Epithelial cell of esophagus (primary cell): ENCODE measurements at regions not wholly inside any gene's neighbourhood (a gene's known extent, or its start where the extent isn't known, plus 50 kb on each side); places are given as distances from the start of the nearest gene placed in this dataset.

Source experiments
- DNase-seq: peaks from one replicate; pipeline ENCODE4 v3.0.0; 2010; ENCODE audit warnings: low read depth
- H3K4me3 ChIP-seq: 2 replicates; pipeline ENCODE4 v1.5.1; 2011; ENCODE audit warnings: mild to moderate bottlenecking, low read length, control low read depth
- TF ChIP-seq, protein P1 (sequence below): IDR thresholded peaks from 2 replicates; pipeline ENCODE4 v1.5.1; 2011; ENCODE audit warnings: low read depth, mild to moderate bottlenecking, low read length, control low read depth, inconsistent platforms; ENCODE audit not compliant: insufficient read depth; ENCODE audit errors: missing control alignments

DNA sequence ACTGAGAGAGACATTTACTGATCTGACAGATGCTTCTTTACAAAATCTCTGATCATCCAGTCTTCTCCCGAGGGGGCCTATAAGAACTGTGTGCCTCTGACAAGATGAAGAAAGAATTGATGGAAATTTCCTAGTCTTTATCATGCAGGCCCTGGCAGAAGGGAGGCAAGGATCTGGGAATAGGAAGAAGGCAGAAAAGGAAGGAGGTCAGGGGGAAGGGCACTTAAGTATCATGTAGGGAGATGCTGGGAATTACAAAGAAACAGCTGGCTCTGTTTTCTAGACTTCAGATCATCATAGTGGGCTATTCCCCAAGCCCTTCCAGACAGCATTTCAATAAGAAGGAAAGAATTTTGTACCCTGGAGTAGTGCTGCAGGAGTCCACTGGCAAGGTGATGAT is 243.3 kb upstream of the MOCS1 start:
- no peak overlapping the region for H3K4me3 ChIP-seq
- DNase-seq = no peak
- TF ChIP-seq, protein P1, sequence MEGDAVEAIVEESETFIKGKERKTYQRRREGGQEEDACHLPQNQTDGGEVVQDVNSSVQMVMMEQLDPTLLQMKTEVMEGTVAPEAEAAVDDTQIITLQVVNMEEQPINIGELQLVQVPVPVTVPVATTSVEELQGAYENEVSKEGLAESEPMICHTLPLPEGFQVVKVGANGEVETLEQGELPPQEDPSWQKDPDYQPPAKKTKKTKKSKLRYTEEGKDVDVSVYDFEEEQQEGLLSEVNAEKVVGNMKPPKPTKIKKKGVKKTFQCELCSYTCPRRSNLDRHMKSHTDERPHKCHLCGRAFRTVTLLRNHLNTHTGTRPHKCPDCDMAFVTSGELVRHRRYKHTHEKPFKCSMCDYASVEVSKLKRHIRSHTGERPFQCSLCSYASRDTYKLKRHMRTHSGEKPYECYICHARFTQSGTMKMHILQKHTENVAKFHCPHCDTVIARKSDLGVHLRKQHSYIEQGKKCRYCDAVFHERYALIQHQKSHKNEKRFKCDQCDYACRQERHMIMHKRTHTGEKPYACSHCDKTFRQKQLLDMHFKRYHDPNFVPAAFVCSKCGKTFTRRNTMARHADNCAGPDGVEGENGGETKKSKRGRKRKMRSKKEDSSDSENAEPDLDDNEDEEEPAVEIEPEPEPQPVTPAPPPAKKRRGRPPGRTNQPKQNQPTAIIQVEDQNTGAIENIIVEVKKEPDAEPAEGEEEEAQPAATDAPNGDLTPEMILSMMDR = no peak

DNA sequence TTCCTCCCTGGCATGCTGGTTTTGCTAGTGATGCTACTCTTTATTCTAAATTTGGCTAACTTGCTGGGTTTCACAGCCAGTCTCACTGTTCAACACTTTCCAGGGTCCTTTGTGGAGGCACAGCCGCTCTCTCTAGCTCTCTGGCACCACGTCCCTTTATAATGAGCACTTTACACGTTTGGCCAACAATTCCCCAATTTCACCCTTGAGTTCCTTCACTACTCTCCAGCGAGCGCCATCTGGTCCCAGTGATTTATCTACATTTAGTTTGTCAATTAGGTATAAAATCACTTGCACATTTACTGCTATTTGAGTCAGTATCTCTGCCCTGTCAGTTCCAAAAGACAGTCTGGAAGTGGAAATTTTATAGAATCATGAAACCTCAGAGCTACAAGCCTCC is 241.9 kb upstream of the MOCS1 start:
- H3K4me3 ChIP-seq = no peak overlapping the region
- TF ChIP-seq, protein P1 = no peak
- DNase-seq = no peak

DNA sequence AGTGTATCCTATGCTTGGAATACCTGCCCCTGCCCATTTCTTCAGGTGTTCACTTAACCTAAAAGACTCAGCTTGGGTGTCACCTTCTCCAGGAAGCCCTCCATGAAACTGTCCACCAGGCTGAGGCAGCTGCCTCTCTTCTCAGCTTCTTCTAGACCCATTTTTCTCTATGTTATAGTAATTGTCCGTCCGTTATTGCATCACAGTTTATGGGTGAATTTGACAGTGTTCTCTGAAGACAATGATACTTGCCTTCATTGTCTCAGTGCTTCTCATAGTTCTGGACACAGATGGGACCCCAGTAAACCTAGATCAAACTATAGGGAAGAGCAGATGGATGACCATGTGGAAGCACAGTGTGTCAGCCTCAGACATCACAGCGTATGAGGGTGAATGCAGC is 238.0 kb upstream of the MOCS1 start:
- TF ChIP-seq, protein P1 = no peak
- DNase-seq = no peak
- no peak overlapping the region for H3K4me3 ChIP-seq

DNA sequence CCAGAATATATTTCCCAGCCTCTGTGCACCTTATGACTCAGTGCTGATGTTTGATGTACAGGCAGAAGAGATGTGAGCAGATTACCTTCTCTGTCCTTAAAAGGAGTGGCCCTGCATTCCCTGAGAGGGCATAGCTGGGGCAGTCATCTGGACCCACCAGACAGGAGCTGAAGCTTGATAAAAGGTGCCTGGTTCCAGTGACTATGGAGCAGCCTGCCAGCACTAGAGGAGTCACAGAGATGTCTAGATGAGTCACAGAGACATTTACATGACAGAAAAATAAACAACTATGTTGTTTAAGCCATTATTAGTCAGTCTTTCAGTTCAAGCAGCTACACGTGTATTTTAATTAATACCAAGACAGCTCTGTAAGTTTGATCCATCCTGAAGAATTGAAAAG is 237.1 kb upstream of the MOCS1 start:
- no peak overlapping the region for H3K4me3 ChIP-seq
- peak; percentile 52 for DNase-seq
- TF ChIP-seq, protein P1 = no peak

DNA sequence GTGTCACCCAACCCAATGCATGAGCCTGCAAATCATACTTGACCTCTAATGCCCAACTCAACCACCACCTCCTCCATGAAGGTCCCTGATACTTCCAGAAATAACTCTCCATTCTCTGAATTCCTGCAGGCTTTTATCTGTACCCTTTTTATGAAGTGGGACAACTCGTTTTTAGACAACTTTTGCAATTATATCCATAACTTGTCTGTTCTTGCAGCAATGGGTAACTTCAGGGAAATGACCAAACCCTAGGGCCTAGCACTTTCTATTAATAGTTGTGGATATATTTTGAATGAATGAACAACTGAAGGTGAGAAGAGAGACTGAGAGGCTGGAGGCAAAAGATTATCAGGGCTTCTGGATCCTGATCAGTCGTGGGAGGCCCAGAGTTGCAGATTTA is 236.6 kb upstream of the MOCS1 start:
- peak; percentile 9 for DNase-seq
- H3K4me3 ChIP-seq = no peak overlapping the region
- TF ChIP-seq, protein P1 = no peak

DNA sequence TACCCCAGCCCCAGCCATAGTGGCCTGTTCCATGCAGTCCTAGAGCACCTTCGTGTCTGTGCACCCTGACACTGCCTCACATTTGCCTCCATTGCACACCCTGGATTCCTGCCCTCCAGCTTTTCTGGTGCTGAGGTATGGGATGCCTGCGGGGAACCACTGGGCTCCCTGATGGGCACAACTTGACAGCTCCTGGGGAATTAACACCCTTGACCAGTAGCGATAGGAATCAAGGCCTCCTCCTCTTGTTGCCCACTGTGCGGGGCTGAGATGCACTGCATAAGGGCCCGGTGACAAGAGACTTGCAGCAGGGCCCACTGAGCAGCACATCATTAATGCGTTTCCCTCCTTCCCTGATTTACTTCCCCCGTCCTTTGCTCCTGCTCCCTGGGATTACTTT is 235.6 kb upstream of the MOCS1 start:
- no peak for DNase-seq
- TF ChIP-seq, protein P1 = no peak
- H3K4me3 ChIP-seq = no peak overlapping the region

DNA sequence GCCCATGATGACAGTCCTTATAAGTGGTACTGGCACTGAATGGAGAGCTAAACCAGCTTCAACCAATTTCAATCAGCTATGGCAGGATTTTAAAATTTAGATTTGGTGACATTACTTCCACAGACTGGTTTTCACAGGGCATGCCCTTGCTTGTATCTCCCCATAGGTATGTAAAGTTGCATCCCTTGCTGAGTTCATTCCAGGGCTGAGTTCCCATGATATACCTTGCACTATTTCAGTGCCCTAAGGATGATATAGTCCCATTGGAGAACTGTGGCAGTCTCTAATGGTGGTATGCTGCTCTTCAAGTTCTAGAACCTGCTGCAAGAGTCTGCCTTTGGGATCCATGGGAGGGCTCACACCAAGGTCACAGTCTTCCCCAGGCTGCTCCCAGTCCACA is 232.7 kb upstream of the MOCS1 start:
- H3K4me3 ChIP-seq = no peak overlapping the region
- TF ChIP-seq, protein P1 = no peak
- DNase-seq = peak; percentile 39
